HPDE6-E6E7 (cell line): ENCODE measurements at regions not wholly inside any gene's neighbourhood (a gene's known extent, or its start where the extent isn't known, plus 50 kb on each side); places are given as distances from the start of the nearest gene placed in this dataset.
"Not testable (repeated sequence)": the region's sequence is repeated elsewhere in the genome, so short reads cannot be mapped to it uniquely, and the experiment has no call there.

Experiments used
- DNase-seq: peaks from one replicate; pipeline ENCODE4 v3.0.0; 2011; ENCODE audit warnings: missing footprints; ENCODE audit errors: extremely low spot score

GRCh38 chr11:67873223-67873622 is 130.7 kb downstream of the UNC93B1 start:
- not testable (repeated sequence) for DNase-seq

- not testable (repeated sequence) for DNase-seq
Observed at GRCh38 chr11:67871168-67871567, 132.7 kb downstream of the UNC93B1 start.

GRCh38 chr11:67862896-67863295 is 141.0 kb downstream of the UNC93B1 start:
- DNase-seq, result not testable (repeated sequence)

GRCh38 chr11:67859513-67860161 is 144.3 kb downstream of the UNC93B1 start:
- DNase-seq, result not testable (repeated sequence)

GRCh38 chr11:67850747-67851146 is 153.2 kb downstream of the UNC93B1 start:
- DNase-seq, result not testable (repeated sequence)

GRCh38 chr11:67849766-67850165 is 154.1 kb downstream of the UNC93B1 start:
- not testable (repeated sequence) for DNase-seq

GRCh38 chr11:67847896-67848875 is 155.7 kb downstream of the UNC93B1 start:
- not testable (repeated sequence) for DNase-seq

GRCh38 chr11:67846303-67846702 is 157.6 kb downstream of the UNC93B1 start:
- DNase-seq, result not testable (repeated sequence)

- DNase-seq, result not testable (repeated sequence)
Observed at GRCh38 chr11:67845296-67845695, 158.6 kb downstream of the UNC93B1 start.

- DNase-seq, result not testable (repeated sequence)
Observed at GRCh38 chr11:67840599-67840998, 163.3 kb downstream of the UNC93B1 start.

GRCh38 chr11:67830152-67830551 is 155.7 kb upstream of the ALDH3B2 start:
- DNase-seq, result not testable (repeated sequence)

- DNase-seq, result not testable (repeated sequence)
Observed at GRCh38 chr11:67826951-67827296, 152.5 kb upstream of the ALDH3B2 start.

- DNase-seq, result not testable (repeated sequence)
Observed at GRCh38 chr11:67826028-67826950, 151.9 kb upstream of the ALDH3B2 start.

- DNase-seq, result not testable (repeated sequence)
Observed at GRCh38 chr11:67824861-67825260, 150.4 kb upstream of the ALDH3B2 start.

- DNase-seq, result no peak
Observed at GRCh38 chr11:67820081-67820480, 145.7 kb upstream of the ALDH3B2 start.

GRCh38 chr11:67817558-67817957 is 143.1 kb upstream of the ALDH3B2 start:
- DNase-seq, result not testable (repeated sequence)

GRCh38 chr11:67809301-67809700 is 134.9 kb upstream of the ALDH3B2 start:
- not testable (repeated sequence) for DNase-seq

- not testable (repeated sequence) for DNase-seq
Observed at GRCh38 chr11:67807896-67808295, 133.5 kb upstream of the ALDH3B2 start.

- DNase-seq, result not testable (repeated sequence)
Observed at GRCh38 chr11:67806728-67807235, 132.4 kb upstream of the ALDH3B2 start.

- DNase-seq, result not testable (repeated sequence)
Observed at GRCh38 chr11:67806183-67806582, 131.8 kb upstream of the ALDH3B2 start.
